AG04449 (cell line): ENCODE measurements at regions not wholly inside any gene's neighbourhood (a gene's known extent, or its start where the extent isn't known, plus 50 kb on each side); places are given as distances from the start of the nearest gene placed in this dataset.

Experiments used
- CTCF ChIA-PET: fragments of 350-600 bp; formaldehyde crosslinking; extraction: SDS; loops from one replicate; lab custom pipeline; 2021; ENCODE audit warnings: antibody characterized with exemption; lab: Yijun Ruan, JAX
- POLR2A ChIA-PET: fragments of 400-600, 350-600 bp; formaldehyde crosslinking; extraction: SDS; loops from one replicate; lab custom pipeline; 2020; ENCODE audit warnings: antibody characterized with exemption, inconsistent platforms; lab: Yijun Ruan, JAX
- DNase-seq: peaks from one replicate; pipeline ENCODE4 v3.0.0-alpha.2; 2010; ENCODE audit warnings: low read depth, low spot score
- H3K4me3 ChIP-seq: 2 replicates; pipeline ENCODE4 v1.5.1; 2011; ENCODE audit warnings: low read depth, mild to moderate bottlenecking, control low read depth, low read length
- CTCF ChIP-seq: IDR thresholded peaks from one replicate; pipeline ENCODE4 v1.5.1; 2011; ENCODE audit warnings: mild to moderate bottlenecking, moderate library complexity, low read length, control low read depth, inconsistent platforms; ENCODE audit not compliant: insufficient read depth; ENCODE audit errors: missing control alignments

DNA sequence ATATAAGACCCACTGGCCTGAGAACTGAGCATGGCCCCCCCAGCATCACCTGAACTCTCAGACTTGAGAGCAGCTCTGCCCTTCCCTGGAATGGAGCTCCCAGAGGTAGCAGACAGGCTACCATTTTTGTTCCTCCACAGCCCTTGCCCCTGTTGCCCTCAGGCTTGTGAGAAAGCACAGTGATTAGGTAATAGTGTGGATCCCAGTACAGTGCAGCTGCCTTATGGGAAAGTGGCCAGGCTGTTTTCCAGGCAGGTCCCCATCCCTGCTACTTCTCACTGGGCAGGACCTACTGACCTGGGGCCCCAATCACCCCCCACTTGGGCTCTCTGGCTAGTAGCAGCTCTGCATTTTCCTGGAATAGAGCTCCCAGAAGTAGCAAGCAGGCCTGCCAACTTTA is 834.0 kb downstream of the DACH1 start:
- no peak for TF ChIP-seq CTCF
- DNase-seq: no peak
- H3K4me3 ChIP-seq: no peak overlapping the region
- ChIA-PET CTCF (no interaction called here), POLR2A (no interaction called here)

- H3K4me3 ChIP-seq: no peak overlapping the region
- ChIA-PET CTCF (no interaction called here), POLR2A (no interaction called here)
- DNase-seq: no peak
- TF ChIP-seq CTCF: no peak
Measured at GRCh38 chr13:71030784-71031183, 836.2 kb downstream of the DACH1 start.

DNA sequence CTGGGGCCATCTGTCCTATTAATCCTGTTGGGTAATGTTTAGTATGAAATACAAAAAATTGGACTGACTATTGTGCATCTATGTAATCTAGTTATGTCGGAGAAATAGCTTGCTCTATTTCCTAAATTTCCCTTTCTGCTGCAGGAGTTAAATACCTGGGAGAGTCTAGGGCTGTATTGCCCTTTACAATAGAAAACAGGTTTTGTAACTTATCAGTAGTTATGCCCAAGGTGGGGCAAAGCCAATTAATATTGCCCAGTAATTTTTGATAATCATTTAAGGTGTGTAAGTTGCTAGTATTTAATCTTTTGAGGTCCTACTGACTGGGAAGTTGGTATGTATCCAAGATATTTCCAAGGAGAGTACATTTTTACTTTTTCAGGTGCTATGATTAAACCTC is 838.1 kb downstream of the DACH1 start:
- no peak for TF ChIP-seq CTCF
- DNase-seq: no peak
- POLR2A ChIA-PET: no interaction called here
- no peak overlapping the region for H3K4me3 ChIP-seq
- CTCF ChIA-PET: no interaction called here

DNA sequence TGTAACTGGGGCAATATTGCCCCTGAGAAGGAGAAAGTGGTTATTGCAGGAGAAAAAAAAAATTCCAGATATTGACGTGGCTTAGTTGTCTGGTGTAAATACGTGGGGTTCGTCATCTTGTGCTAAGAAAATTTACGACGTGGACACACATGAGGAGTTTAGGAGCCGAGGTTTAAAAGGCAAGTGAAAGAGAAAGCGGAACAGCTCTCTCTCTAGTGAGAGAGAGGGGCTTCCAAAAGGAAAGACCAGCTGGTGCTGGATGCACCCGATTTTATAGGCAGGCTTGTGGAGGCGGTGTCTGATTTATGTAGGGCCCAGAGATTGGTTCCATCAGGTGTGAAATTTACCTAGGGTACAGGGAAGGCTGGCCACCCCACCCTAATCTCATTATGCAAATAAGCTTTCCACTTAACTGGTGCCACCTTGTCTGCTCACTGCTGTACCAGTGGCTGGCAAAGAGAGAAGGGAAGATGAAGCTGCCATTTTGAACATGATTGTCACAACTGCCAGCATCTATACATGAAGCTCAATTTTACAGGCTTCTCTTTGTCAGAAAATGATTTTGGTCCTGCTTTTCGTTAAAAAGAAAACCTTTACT is 845.1 kb downstream of the DACH1 start:
- ChIA-PET POLR2A (no interaction called here), CTCF (no interaction called here)
- no peak overlapping the region for H3K4me3 ChIP-seq
- no peak for TF ChIP-seq CTCF
- DNase-seq: no peak

DNA sequence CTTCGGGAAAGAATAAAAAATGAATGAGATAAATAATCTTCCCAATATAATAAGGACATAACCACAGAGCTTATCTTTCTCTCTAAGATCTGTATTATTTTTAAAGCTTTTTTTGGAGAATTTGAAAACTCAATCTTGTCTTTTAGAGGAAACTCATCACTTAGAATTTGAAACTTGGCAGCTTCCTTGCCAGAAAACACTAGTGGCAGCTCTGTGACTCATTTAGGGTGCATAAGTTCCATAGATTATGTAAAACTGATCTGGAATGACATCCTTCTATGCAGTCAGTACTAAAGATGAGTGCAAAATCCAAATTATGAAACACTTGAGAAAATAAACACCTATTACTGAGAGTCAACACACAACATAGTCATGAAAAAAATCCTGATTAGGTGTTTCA is 848.0 kb downstream of the DACH1 start:
- CTCF ChIA-PET: no interaction called here
- no peak for TF ChIP-seq CTCF
- DNase-seq: no peak
- no peak overlapping the region for H3K4me3 ChIP-seq
- POLR2A ChIA-PET: no interaction called here

GRCh38 chr13:71018544-71018943 is 848.5 kb downstream of the DACH1 start:
- CTCF ChIA-PET: no interaction called here
- POLR2A ChIA-PET: no interaction called here
- DNase-seq: no peak
- H3K4me3 ChIP-seq: no peak overlapping the region
- no peak for TF ChIP-seq CTCF
